ENCODE measurements at regions not wholly inside any gene's neighbourhood (a gene's known extent, or its start where the extent isn't known, plus 50 kb on each side); places are given as distances from the start of the nearest gene placed in this dataset.

DNA sequence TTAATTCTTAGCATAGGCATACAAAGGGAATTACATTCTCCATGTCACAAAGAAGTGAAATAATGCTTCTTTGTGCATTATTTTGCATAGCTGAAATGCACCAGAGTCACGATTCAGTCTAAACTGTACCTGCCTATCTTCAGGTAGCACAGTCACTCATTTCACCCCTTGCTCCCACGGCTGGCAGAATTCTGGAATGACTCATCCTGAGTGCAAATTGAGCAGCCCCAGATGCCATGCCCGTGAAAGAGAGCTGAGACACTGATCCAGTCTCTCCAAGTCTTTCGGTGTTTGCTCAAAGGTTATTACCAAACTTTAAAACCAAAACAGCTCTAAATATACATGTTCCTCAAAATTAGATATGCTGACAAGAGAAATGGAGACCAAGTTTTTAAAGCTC, 168.3 kb upstream of the POU3F3 start:
- no peak for TF ChIP-seq ZNF18 (tag by site-specific recombination; IDR thresholded peaks at IDR 0.05)
- TF ChIP-seq, protein P1, sequence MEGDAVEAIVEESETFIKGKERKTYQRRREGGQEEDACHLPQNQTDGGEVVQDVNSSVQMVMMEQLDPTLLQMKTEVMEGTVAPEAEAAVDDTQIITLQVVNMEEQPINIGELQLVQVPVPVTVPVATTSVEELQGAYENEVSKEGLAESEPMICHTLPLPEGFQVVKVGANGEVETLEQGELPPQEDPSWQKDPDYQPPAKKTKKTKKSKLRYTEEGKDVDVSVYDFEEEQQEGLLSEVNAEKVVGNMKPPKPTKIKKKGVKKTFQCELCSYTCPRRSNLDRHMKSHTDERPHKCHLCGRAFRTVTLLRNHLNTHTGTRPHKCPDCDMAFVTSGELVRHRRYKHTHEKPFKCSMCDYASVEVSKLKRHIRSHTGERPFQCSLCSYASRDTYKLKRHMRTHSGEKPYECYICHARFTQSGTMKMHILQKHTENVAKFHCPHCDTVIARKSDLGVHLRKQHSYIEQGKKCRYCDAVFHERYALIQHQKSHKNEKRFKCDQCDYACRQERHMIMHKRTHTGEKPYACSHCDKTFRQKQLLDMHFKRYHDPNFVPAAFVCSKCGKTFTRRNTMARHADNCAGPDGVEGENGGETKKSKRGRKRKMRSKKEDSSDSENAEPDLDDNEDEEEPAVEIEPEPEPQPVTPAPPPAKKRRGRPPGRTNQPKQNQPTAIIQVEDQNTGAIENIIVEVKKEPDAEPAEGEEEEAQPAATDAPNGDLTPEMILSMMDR (tag by site-specific recombination; IDR thresholded peaks at IDR 0.05) = no peak
- TF ChIP-seq BCL11B (tag by site-specific recombination; IDR thresholded peaks at IDR 0.05; ENCODE audit: low read depth) = no peak
- no peak for TF ChIP-seq REST (tag by site-specific recombination; IDR thresholded peaks at IDR 0.05)
- no peak for TF ChIP-seq IKZF3 (tag by site-specific recombination; IDR thresholded peaks at IDR 0.05)
- TF ChIP-seq ZNF701 (tag by site-specific recombination; IDR thresholded peaks at IDR 0.05) = no peak
- TF ChIP-seq ZNF792 (tag by site-specific recombination; IDR thresholded peaks at IDR 0.05) = no peak
- TF ChIP-seq ZBTB8A (tag by site-specific recombination; IDR thresholded peaks at IDR 0.05) = no peak
- TF ChIP-seq, protein P2, sequence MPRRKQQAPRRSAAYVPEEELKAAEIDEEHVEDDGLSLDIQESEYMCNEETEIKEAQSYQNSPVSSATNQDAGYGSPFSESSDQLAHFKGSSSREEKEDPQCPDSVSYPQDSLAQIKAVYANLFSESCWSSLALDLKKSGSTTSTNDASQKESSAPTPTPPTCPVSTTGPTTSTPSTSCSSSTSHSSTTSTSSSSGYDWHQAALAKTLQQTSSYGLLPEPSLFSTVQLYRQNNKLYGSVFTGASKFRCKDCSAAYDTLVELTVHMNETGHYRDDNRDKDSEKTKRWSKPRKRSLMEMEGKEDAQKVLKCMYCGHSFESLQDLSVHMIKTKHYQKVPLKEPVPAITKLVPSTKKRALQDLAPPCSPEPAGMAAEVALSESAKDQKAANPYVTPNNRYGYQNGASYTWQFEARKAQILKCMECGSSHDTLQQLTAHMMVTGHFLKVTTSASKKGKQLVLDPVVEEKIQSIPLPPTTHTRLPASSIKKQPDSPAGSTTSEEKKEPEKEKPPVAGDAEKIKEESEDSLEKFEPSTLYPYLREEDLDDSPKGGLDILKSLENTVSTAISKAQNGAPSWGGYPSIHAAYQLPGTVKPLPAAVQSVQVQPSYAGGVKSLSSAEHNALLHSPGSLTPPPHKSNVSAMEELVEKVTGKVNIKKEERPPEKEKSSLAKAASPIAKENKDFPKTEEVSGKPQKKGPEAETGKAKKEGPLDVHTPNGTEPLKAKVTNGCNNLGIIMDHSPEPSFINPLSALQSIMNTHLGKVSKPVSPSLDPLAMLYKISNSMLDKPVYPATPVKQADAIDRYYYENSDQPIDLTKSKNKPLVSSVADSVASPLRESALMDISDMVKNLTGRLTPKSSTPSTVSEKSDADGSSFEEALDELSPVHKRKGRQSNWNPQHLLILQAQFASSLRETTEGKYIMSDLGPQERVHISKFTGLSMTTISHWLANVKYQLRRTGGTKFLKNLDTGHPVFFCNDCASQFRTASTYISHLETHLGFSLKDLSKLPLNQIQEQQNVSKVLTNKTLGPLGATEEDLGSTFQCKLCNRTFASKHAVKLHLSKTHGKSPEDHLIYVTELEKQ (tag by site-specific recombination; IDR thresholded peaks at IDR 0.05; ENCODE audit: borderline replicate concordance) = no peak
- no peak for TF ChIP-seq ZIC2 (tag by site-specific recombination; IDR thresholded peaks at IDR 0.05)
